A673 (cell line): ENCODE measurements at regions not wholly inside any gene's neighbourhood (a gene's known extent, or its start where the extent isn't known, plus 50 kb on each side); places are given as distances from the start of the nearest gene placed in this dataset.

Experiments used
- BruUV-seq: library from RNA; stranded (reverse); fragments of 400-500 nt; replicated peaks from 2 replicates; lab custom pipeline; 2021; lab: Mats Ljungman, UMichigan
- CTCF ChIA-PET: fragments of 300-600 bp; sonication (Branson Sonifier 250); formaldehyde crosslinking; loops from one replicate; lab custom pipeline; 2022; ENCODE audit warnings: antibody characterized with exemption; lab: Charles Lee
- POLR2A ChIA-PET: fragments of 300-600 bp; sonication (Branson Sonifier 250); formaldehyde crosslinking; loops from one replicate; lab custom pipeline; 2022; ENCODE audit warnings: antibody characterized with exemption; ENCODE audit not compliant: low non-redundant PET; lab: Charles Lee
- DNase-seq: peaks from one replicate; pipeline ENCODE4 v3.0.0-alpha.2; 2015; ENCODE audit warnings: low spot score
- H3K27ac ChIP-seq: fragments of 200-600 bp; sonication (generic); 2 replicates; pipeline ENCODE4 v1.5.1; 2016; ENCODE audit warnings: mixed run types, low read depth, mild to moderate bottlenecking, mixed read lengths, antibody characterized with exemption, low read length; ENCODE audit not compliant: poor library complexity, severe bottlenecking
- H3K27me3 ChIP-seq: fragments of 200-600 bp; sonication (generic); replicated peaks from 2 replicates; pipeline ENCODE4 v1.6.1; 2017; ENCODE audit warnings: mixed run types, low read depth, mild to moderate bottlenecking, mixed read lengths, antibody characterized with exemption, low read length; ENCODE audit not compliant: insufficient read depth, poor library complexity
- H3K36me3 ChIP-seq: fragments of 200-600 bp; sonication (generic); 2 replicates; pipeline ENCODE4 v1.6.1; 2016; ENCODE audit warnings: mixed run types, mild to moderate bottlenecking, mixed read lengths, antibody characterized with exemption, low read length; ENCODE audit not compliant: insufficient read depth, poor library complexity, severe bottlenecking
- H3K4me1 ChIP-seq: fragments of 200-600 bp; sonication (generic); 2 replicates; pipeline ENCODE4 v1.6.1; 2017; ENCODE audit warnings: mixed run types, mild to moderate bottlenecking, mixed read lengths, antibody characterized with exemption, low read length; ENCODE audit not compliant: insufficient read depth, poor library complexity, severe bottlenecking
- H3K4me3 ChIP-seq: fragments of 200-600 bp; sonication (generic); 2 replicates; pipeline ENCODE4 v1.5.1; 2016; ENCODE audit warnings: low read depth, mixed run types, mild to moderate bottlenecking, mixed read lengths, low read length; ENCODE audit not compliant: poor library complexity, severe bottlenecking
- H3K9me3 ChIP-seq: fragments of 200-600 bp; sonication (generic); 2 replicates; pipeline ENCODE4 v1.6.1; 2016; ENCODE audit warnings: mixed run types, low read depth, mild to moderate bottlenecking, mixed read lengths, antibody characterized with exemption, low read length; ENCODE audit not compliant: poor library complexity, severe bottlenecking
- EZH2 ChIP-seq: fragments of 200-600 bp; sonication (generic); IDR thresholded peaks from 2 replicates; pipeline ENCODE4 v1.6.1; 2017; ENCODE audit warnings: borderline replicate concordance, low read depth, mild to moderate bottlenecking, mixed read lengths, antibody characterized with exemption, low read length; ENCODE audit not compliant: poor library complexity, severe bottlenecking
- intact Hi-C: fragments of 100-400 bp; cut with micrococcal nuclease; formaldehyde crosslinking; loops from one replicate; pipeline ENCODE4 v1.10.0; 2022; ENCODE audit not compliant: unreplicated experiment
- TF ChIP-seq, protein P1 (sequence below): fragments of 300-800, 200-600 bp; sonication (generic); conservative IDR thresholded peaks from 2 replicates; pipeline ENCODE4 v1.5.1; 2017; ENCODE audit warnings: low read depth, mild to moderate bottlenecking, antibody characterized with exemption, low read length, moderate library complexity, mixed read lengths

DNA sequence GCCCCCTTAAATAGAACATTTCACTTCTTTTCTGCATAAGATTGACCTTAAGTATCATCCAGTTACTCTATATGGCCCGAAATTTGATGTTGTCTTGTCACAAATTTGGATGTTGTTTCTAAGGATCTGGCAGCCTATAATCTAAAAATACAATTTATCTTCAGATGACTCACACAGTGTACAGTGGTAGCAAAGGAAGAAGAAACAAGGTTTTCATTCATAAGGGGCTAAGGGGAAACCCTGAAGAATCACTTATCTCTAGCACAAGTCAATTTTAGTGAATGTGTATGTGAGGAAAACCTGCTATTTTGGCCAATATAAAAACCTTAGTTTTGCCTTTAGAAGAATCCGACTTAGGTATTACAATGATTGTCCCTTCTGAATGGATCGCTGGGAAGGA is 606.3 kb upstream of the LRFN5 start:
- no peak for DNase-seq
- no TSS peak for BruUV-seq

DNA sequence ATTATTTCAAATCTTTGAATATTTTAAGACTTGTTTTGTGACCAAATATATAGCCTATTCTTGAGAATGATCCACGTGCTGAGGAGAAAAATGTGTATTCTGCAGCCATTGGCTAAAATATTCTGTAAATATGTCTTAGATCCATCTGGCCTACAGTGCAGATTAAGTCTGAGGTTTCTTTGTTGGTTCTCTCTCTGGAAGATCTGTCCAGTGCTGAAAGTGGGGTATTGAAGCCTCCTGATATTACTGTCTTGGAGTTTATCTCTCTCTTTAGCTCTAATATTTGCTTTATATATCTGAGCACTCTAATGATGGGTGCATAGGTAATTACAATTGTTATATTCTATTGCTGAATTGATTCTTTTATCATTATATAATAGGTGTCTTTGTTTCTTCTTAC is 617.4 kb upstream of the LRFN5 start:
- no peak for DNase-seq
- POLR2A ChIA-PET = no interaction called here
- CTCF ChIA-PET = no interaction called here
- Histone ChIP-seq H3K4me3 (no peak overlapping the region), H3K36me3 (no peaks in the 10 kb centered on the region), H3K9me3 (no peaks in the 10 kb centered on the region), H3K27me3 (no peaks in the 10 kb centered on the region), H3K27ac (no peak overlapping the region), H3K4me1 (no peaks in the 10 kb centered on the region)
- intact Hi-C loops = no loop called here
- BruUV-seq = no TSS peak
- TF ChIP-seq EZH2 = no peak
- TF ChIP-seq, protein P1, sequence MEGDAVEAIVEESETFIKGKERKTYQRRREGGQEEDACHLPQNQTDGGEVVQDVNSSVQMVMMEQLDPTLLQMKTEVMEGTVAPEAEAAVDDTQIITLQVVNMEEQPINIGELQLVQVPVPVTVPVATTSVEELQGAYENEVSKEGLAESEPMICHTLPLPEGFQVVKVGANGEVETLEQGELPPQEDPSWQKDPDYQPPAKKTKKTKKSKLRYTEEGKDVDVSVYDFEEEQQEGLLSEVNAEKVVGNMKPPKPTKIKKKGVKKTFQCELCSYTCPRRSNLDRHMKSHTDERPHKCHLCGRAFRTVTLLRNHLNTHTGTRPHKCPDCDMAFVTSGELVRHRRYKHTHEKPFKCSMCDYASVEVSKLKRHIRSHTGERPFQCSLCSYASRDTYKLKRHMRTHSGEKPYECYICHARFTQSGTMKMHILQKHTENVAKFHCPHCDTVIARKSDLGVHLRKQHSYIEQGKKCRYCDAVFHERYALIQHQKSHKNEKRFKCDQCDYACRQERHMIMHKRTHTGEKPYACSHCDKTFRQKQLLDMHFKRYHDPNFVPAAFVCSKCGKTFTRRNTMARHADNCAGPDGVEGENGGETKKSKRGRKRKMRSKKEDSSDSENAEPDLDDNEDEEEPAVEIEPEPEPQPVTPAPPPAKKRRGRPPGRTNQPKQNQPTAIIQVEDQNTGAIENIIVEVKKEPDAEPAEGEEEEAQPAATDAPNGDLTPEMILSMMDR = no peak

More for the DNA sequence above, 606.3 kb upstream of the LRFN5 start:
- intact Hi-C loops = no loop called here
- Histone ChIP-seq H3K9me3 (no peaks in the 10 kb centered on the region), H3K27ac (no peak overlapping the region), H3K4me3 (no peak overlapping the region), H3K4me1 (no peaks in the 10 kb centered on the region), H3K27me3 (no peaks in the 10 kb centered on the region), H3K36me3 (no peaks in the 10 kb centered on the region)
- TF ChIP-seq, protein P1 = no peak
- TF ChIP-seq EZH2 = no peak
- CTCF ChIA-PET = no interaction called here
- POLR2A ChIA-PET = no interaction called here

DNA sequence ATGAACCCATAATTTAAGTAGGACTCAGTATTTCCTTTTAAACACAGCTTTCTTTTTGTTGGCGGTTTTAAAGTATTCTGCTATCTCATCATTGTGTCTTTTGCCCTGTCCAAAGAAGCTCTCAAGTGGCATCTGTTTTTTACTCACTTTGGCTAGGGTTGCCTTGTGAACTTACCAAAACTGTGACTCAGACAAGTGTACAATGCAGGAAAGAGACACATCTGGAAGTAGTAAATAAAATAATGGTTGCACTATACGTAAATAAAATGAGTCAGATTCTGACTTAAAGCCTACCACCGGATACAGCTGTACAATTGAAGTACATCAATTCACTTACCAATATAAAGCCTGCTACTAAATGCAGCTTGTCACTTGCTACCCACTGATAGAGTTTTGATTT is 619.2 kb upstream of the LRFN5 start:
- POLR2A ChIA-PET = no interaction called here
- Histone ChIP-seq H3K4me3 (no peak overlapping the region), H3K9me3 (no peaks in the 10 kb centered on the region), H3K4me1 (no peaks in the 10 kb centered on the region), H3K36me3 (no peaks in the 10 kb centered on the region), H3K27ac (no peak overlapping the region), H3K27me3 (no peaks in the 10 kb centered on the region)
- BruUV-seq = no TSS peak
- CTCF ChIA-PET = no interaction called here
- intact Hi-C loops = no loop called here
- TF ChIP-seq EZH2 = no peak
- TF ChIP-seq, protein P1 = no peak
- DNase-seq = no peak
